Neuron (in vitro differentiated cells): ENCODE measurements at regions not wholly inside any gene's neighbourhood (a gene's known extent, or its start where the extent isn't known, plus 50 kb on each side); places are given as distances from the start of the nearest gene placed in this dataset.
"Not testable (repeated sequence)": the region's sequence is repeated elsewhere in the genome, so short reads cannot be mapped to it uniquely, and the experiment has no call there.

Experiments used
- H2AFZ ChIP-seq: one replicate; pipeline ENCODE4 v1.6.1; 2013; ENCODE audit warnings: low read depth, mild to moderate bottlenecking, inconsistent platforms, low read length, moderate library complexity
- H3K27me3 ChIP-seq: one replicate; pipeline ENCODE4 v1.6.1; 2013; ENCODE audit warnings: low read length; ENCODE audit not compliant: insufficient read depth
- H3K36me3 ChIP-seq: one replicate; pipeline ENCODE4 v1.6.1; 2013; ENCODE audit warnings: low read length; ENCODE audit not compliant: insufficient read depth
- H3K4me1 ChIP-seq: one replicate; pipeline ENCODE4 v1.6.1; 2013; ENCODE audit warnings: low read length; ENCODE audit not compliant: insufficient read depth
- H3K4me3 ChIP-seq: 2 replicates; pipeline ENCODE4 v1.5.1; 2013; ENCODE audit warnings: mild to moderate bottlenecking, low read length, moderate library complexity
- H3K9me3 ChIP-seq: one replicate; pipeline ENCODE4 v1.6.1; 2013; ENCODE audit warnings: low read length

- Histone ChIP-seq H3K9me3 (no peaks in the 10 kb centered on the region), H3K4me1 (peaks cover 26% of the 10 kb centered on the region), H2AFZ (no peak overlapping the region), H3K36me3 (peaks cover 3% of the 10 kb centered on the region), H3K4me3 (peak overlapping the region; percentile 17), H3K27me3 (no peaks in the 10 kb centered on the region)
Observed at GRCh38 chr6:27834879-27835549, 77.2 kb downstream of the OR2B2 start.

DNA sequence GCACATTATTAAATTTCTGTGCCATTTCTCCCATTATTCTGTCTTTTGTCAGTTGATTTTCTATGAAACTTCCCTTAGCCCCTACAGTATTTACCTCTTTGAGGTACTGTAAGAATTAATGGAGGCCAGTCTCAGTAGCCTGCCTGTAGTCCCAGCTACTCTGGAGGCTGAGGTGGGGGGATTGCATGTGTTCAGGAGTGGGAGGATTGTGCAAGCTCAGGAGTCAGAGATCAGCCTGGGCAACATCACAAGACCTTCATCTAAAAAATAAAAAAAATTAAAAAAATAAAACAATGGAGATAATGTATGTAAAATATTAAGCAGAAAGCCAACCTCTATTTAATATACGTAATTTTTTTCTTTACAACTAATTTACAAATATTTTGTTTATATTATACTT lies 77.8 kb downstream of the OR2B2 start:
- Histone ChIP-seq H3K4me3 (no peak overlapping the region), H2AFZ (no peak overlapping the region), H3K9me3 (no peaks in the 10 kb centered on the region), H3K36me3 (peaks cover 3% of the 10 kb centered on the region), H3K4me1 (peaks cover 23% of the 10 kb centered on the region), H3K27me3 (no peaks in the 10 kb centered on the region)

GRCh38 chr6:27831434-27832081 lies 80.6 kb downstream of the OR2B2 start:
- not testable (repeated sequence) for H3K27me3 ChIP-seq, H2AFZ ChIP-seq, H3K36me3 ChIP-seq, H3K9me3 ChIP-seq
- Histone ChIP-seq H3K4me3 (peak overlapping the region; percentile 54), H3K4me1 (peaks cover 20% of the 10 kb centered on the region)

DNA sequence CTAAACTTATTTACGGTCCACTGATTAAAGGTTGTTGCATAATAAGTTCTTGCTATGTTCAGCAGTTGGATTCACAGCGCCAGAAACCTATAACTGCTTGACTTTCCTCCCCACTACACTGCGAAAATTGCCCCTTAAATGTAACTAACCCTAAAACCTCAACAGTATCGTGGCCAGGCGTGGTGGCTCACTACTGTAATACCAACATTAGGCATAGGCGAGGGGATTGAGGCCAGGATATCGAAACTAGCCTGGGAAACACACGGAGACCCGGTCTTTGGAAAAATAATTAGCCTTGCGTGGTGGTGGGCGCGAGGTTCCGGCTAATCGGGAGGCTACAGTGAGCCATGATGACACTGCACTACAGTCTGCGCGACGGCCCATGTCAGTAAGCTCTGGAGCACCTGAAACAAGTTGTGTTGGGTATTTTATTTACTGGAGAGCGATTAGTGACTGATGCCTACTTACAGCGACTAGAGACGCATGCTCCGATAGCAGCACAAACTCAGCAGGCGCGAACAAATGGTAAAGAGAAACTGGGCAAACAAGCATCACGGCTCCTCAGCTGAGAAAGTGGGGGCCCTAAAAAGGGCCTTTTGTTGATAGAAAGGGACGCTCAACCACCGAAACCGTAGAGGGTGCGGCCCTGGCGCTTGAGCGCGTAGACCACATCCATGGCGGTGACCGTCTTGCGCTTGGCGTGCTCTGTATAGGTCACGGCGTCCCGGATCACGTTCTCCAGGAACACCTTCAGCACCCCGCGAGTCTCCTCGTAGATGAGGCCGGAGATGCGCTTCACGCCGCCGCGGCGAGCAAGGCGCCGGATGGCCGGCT lies 81.4 kb downstream of the OR2B2 start:
- not testable (repeated sequence) for H3K27me3 ChIP-seq, H3K9me3 ChIP-seq, H2AFZ ChIP-seq, H3K36me3 ChIP-seq
- H3K4me3 ChIP-seq: peak overlapping the region; percentile 55
- peaks cover 13% of the 10 kb centered on the region for H3K4me1 ChIP-seq

- Histone ChIP-seq H3K27me3 (no peaks in the 10 kb centered on the region), H3K4me1 (peaks cover 7% of the 10 kb centered on the region), H2AFZ (no peak overlapping the region), H3K9me3 (peaks cover 4% of the 10 kb centered on the region), H3K4me3 (peak overlapping the region; percentile 55), H3K36me3 (peaks cover 6% of the 10 kb centered on the region)
Observed at GRCh38 chr6:27830212-27830599, 82.0 kb downstream of the OR2B2 start.

DNA sequence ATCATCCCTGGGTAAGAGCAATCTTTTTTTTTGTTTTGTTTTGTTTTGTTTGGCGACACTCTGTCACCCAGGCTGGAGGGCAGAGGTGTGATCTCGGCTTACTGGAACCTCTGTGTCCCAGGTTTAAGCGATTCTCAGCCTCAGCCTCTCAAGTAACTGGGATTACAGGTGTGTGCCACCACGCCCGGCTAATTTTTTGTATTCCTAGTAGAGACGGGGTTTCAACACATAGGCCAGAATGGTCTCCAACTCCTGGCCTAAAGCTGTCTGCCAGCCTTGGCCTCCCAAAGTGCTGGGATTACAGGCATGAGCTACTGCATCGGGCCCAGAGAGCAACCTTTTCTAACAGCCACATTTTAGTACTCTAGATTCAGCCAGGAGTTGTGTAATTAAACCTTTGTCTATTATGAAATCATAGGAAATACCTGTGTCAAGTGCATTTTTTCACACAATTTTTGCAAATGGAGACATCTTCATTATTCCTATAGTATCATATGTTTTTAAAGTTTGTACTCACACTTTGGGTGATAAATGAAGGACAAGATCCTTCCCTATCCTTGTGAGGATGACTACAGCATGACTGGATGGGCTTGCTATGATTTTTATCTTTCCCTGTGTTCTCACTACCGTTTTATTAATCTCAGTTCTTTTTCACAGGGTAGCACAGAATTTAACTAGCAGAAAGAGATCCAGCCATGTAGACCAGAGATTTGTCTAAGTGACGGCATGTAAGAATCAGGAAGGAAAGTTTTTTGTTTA lies 82.6 kb downstream of the OR2B2 start:
- Histone ChIP-seq H3K36me3 (peaks cover 6% of the 10 kb centered on the region), H3K9me3 (peaks cover 4% of the 10 kb centered on the region), H2AFZ (no peak overlapping the region), H3K4me1 (peaks cover 3% of the 10 kb centered on the region), H3K27me3 (no peaks in the 10 kb centered on the region), H3K4me3 (peak overlapping the region; percentile 55)

GRCh38 chr6:27827477-27827876 lies 84.7 kb downstream of the OR2B2 start:
- H3K36me3 ChIP-seq, H3K27me3 ChIP-seq, H3K4me1 ChIP-seq, H3K4me3 ChIP-seq, H3K9me3 ChIP-seq, H2AFZ ChIP-seq: not testable (repeated sequence)

DNA sequence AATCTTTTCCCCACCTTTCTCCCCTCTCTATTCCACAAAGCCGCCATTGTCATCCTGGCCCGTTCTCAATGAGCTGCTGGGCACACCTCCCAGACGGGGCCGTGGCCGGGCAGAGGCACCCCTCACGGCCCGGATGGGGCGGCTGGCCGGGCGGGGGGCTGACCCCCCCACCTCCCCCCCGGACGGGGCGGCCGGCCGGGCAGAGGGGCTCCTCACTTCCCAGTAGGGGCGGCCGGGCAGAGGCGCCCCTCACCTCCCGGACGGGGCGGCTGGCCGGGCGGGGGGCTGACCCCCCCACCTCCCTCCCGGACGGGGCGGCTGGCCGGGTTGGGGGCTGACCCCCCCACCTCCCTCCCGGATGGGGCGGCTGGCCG lies 85.6 kb downstream of the OR2B2 start:
- H3K27me3 ChIP-seq, H3K4me1 ChIP-seq, H3K4me3 ChIP-seq, H3K36me3 ChIP-seq, H2AFZ ChIP-seq, H3K9me3 ChIP-seq: not testable (repeated sequence)

GRCh38 chr6:27825848-27826611 lies 86.2 kb downstream of the OR2B2 start:
- not testable (repeated sequence) for H3K4me1 ChIP-seq, H3K36me3 ChIP-seq, H3K27me3 ChIP-seq, H3K4me3 ChIP-seq, H3K9me3 ChIP-seq, H2AFZ ChIP-seq

DNA sequence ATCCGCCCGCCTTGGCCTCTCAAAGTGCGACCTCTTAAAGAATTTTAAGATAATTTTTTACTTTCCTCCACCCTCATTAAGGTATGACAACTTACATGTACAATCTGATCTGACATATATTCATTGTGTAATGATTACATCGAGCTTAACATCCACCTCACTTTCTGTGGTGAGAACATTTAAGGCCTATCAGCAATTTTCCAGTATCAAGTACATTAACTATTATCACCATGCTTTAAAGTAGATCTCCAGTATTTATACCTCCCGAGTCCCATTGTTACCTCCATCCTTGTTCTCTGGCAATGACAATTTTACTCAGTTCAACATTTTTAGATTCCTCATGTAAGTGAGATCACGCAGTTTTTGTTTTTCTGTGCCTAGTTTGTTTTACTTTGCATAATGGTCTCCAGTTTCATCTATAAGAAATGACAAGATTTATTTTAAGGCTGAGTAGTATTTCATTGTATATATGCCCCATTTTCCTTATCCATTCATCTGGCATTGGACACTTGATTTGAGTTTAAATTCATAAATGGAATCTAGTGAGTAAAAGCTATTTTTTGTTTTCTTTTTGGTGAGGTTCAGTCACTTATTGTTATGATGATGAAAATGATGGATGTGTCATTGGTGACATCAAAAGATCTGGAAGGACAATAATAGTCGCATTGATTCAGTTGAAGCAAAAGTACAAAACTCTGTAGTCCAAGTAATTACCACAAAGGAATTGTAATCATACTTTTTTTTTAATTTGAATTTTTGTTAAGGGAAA lies 87.0 kb downstream of the OR2B2 start:
- Histone ChIP-seq H3K4me3 (peak overlapping the region; percentile 99), H2AFZ (no peak overlapping the region), H3K27me3 (no peaks in the 10 kb centered on the region), H3K4me1 (peaks cover 2% of the 10 kb centered on the region), H3K9me3 (peaks cover 4% of the 10 kb centered on the region), H3K36me3 (peaks cover 3% of the 10 kb centered on the region)

- not testable (repeated sequence) for H2AFZ ChIP-seq, H3K27me3 ChIP-seq, H3K36me3 ChIP-seq, H3K4me1 ChIP-seq, H3K9me3 ChIP-seq
- peak overlapping the region; percentile 99 for H3K4me3 ChIP-seq
Observed at GRCh38 chr6:27824211-27825024, 87.8 kb downstream of the OR2B2 start.
